Activated CD4-positive, alpha-beta T cell treated with anti-CD3 and anti-CD28 coated beads for 36 hours (primary cell): ENCODE measurements at regions not wholly inside any gene's neighbourhood (a gene's known extent, or its start where the extent isn't known, plus 50 kb on each side); places are given as distances from the start of the nearest gene placed in this dataset.
"Not testable (repeated sequence)": the region's sequence is repeated elsewhere in the genome, so short reads cannot be mapped to it uniquely, and the experiment has no call there.

Experiments used
- ATAC-seq: fragments of 200-7000 bp; cut with Tn5 transposase; one replicate; pipeline ENCODE4 v1.10.0; 2021; ENCODE audit warnings: mild to moderate bottlenecking, moderate library complexity
- CTCF ChIA-PET: fragments of 350-600 bp; sonication (Branson Sonifier 250); formaldehyde crosslinking; loops from one replicate; lab custom pipeline; 2021; ENCODE audit warnings: antibody characterized with exemption; lab: Charles Lee
- POLR2A ChIA-PET: fragments of 350-600 bp; sonication (Branson Sonifier 250); formaldehyde crosslinking; loops from one replicate; lab custom pipeline; 2021; ENCODE audit warnings: antibody characterized with exemption, inconsistent platforms; lab: Charles Lee
- DNase-seq: peaks from one replicate; pipeline ENCODE4 v3.0.0-alpha.2; 2020
- H3K27ac Mint-ChIP-seq: one replicate; pipeline ENCODE4 v1.8.0; 2021; ENCODE audit warnings: mixed read lengths
- H3K27me3 Mint-ChIP-seq: one replicate; pipeline ENCODE4 v1.8.0; 2021; ENCODE audit warnings: mixed read lengths
- H3K36me3 Mint-ChIP-seq: one replicate; pipeline ENCODE4 v1.8.0; 2021; ENCODE audit warnings: low read depth, mixed read lengths
- H3K4me1 Mint-ChIP-seq: one replicate; pipeline ENCODE4 v1.8.0; 2021; ENCODE audit warnings: mixed read lengths
- H3K4me3 Mint-ChIP-seq: one replicate; pipeline ENCODE4 v1.8.0; 2021; ENCODE audit warnings: mild to moderate bottlenecking, moderate library complexity, mixed read lengths
- H3K9me3 Mint-ChIP-seq: one replicate; pipeline ENCODE4 v1.8.0; 2021; ENCODE audit warnings: low read depth, mixed read lengths
- intact Hi-C, 2 experiments: fragments of 100-400 bp; cut with DNase I in 1 of 2; cut with micrococcal nuclease in 1 of 2; formaldehyde crosslinking; loops; one replicate each; pipeline versions ENCODE4 v1.14.2 to v1.15.1; 2022 to 2024; cut with DNase I, micrococcal nuclease

DNA sequence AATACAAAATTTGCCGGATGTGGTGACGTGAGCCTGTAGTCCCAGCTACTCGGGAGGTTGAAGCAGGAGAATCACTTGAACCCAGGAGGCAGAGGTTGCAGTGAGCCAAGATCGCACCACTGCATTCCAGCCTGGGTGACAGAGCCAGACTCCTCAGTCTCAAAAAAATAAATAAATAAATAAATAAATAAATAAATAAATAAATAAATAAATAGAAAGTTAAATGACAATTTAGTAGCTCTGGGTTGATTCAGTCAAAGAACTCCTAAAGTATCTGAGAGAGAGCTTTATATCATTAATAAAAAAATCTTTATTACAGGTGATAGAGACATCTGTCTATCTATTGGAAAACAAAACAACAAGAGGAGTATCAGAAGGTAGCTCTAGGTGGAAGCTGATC is 798.4 kb downstream of the CENPC start:
- H3K27me3 Mint-ChIP-seq, POLR2A ChIA-PET, CTCF ChIA-PET, intact Hi-C loops, H3K4me3 Mint-ChIP-seq, H3K36me3 Mint-ChIP-seq, H3K4me1 Mint-ChIP-seq, H3K27ac Mint-ChIP-seq, ATAC-seq, DNase-seq, H3K9me3 Mint-ChIP-seq: not testable (repeated sequence)

- Mint-ChIP-seq H3K27me3 (no peaks in the 10 kb centered on the region), H3K36me3 (no peaks in the 10 kb centered on the region), H3K9me3 (peaks cover 7% of the 10 kb centered on the region), H3K4me1 (no peaks in the 10 kb centered on the region), H3K27ac (no peak overlapping the region), H3K4me3 (no peak overlapping the region)
- DNase-seq (no peak), ATAC-seq (no peak)
- intact Hi-C loops = no loop called here
- ChIA-PET POLR2A (no interaction called here), CTCF (no interaction called here)
Measured at GRCh38 chr4:66741081-66741480, 804.2 kb downstream of the CENPC start.

- ChIA-PET CTCF (no interaction called here), POLR2A (no interaction called here)
- Mint-ChIP-seq H3K36me3 (no peaks in the 10 kb centered on the region), H3K4me3 (no peak overlapping the region), H3K9me3 (peaks cover 3% of the 10 kb centered on the region), H3K27ac (no peak overlapping the region), H3K27me3 (no peaks in the 10 kb centered on the region), H3K4me1 (no peaks in the 10 kb centered on the region)
- intact Hi-C loops = no loop called here
- ATAC-seq = no peak
- DNase-seq = no peak
Measured at GRCh38 chr4:66736606-66737005, 808.7 kb downstream of the CENPC start.

DNA sequence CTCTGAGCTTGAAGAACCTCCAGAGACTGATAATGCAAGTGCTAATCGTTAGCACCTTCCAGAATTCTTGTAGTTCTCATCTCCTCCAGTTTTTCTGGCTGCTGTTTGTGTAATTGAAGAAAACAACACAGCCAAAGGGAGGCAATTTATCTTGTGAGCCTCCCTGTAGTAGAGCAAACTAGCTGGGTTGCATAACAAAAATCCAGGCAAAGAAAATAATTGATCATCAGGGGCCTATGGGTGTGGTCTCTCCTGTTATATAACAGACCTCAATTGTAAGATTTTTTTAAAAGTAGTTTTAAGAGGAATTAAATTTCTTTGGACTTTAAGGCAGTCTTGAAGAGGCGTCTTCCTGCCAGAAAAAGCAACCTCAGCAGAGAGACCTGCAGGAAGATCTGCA is 817.0 kb downstream of the CENPC start:
- Mint-ChIP-seq H3K4me1 (no peaks in the 10 kb centered on the region), H3K4me3 (no peak overlapping the region), H3K27me3 (no peaks in the 10 kb centered on the region), H3K36me3 (no peaks in the 10 kb centered on the region), H3K27ac (no peak overlapping the region), H3K9me3 (no peaks in the 10 kb centered on the region)
- DNase-seq = no peak
- POLR2A ChIA-PET = no interaction called here
- no peak for ATAC-seq
- intact Hi-C loops = no loop called here
- CTCF ChIA-PET = no interaction called here

GRCh38 chr4:66712301-66712921 is 832.9 kb downstream of the CENPC start:
- CTCF ChIA-PET, H3K4me1 Mint-ChIP-seq, H3K27ac Mint-ChIP-seq, POLR2A ChIA-PET, ATAC-seq, DNase-seq, H3K9me3 Mint-ChIP-seq, H3K36me3 Mint-ChIP-seq, intact Hi-C loops, H3K4me3 Mint-ChIP-seq, H3K27me3 Mint-ChIP-seq: not testable (repeated sequence)

DNA sequence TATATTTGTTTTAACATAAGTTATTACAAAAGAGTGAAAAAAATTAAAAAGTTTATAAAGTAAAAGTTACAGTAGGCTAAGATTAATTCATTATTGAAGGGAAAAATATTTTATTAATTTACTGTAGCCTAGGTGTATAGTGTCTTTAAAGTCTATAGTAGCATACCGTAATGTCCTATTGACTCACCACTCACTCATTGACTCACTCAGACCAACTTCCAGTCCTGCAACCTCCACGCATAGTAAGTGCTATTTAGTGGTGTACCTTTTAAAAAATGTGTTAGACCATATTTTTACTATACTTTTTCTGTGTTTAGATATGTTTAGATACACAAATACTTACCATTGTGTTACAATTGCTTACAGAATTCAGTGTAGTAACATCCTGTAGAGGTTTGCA is 841.1 kb downstream of the CENPC start:
- no peaks in the 10 kb centered on the region for H3K4me1 Mint-ChIP-seq
- ChIA-PET POLR2A (no interaction called here), CTCF (no interaction called here)
- DNase-seq (no peak), ATAC-seq (no peak)
- H3K4me3 Mint-ChIP-seq = no peak overlapping the region
- H3K9me3 Mint-ChIP-seq = peaks cover 2% of the 10 kb centered on the region
- H3K27me3 Mint-ChIP-seq = no peaks in the 10 kb centered on the region
- no peaks in the 10 kb centered on the region for H3K36me3 Mint-ChIP-seq
- H3K27ac Mint-ChIP-seq = no peak overlapping the region
- intact Hi-C loops = no loop called here

DNA sequence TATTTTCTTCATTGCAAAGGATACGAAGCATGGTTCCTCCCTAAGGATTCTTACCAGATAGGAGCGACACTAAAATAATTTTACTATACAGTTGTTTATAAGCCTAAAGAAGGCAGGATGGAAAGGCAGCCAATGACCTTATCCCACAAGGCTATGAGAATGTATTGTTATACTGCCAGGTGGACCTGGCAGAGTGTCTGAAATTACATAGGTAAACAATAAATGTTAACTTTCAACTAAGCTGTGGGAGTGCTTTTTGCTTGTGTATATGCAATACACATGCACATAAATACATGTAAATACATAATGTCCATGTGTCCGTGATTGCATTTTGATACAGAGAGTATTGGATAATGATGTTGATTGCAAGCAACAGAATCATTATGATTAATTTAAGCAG is 850.6 kb downstream of the CENPC start:
- no peaks in the 10 kb centered on the region for H3K27me3 Mint-ChIP-seq
- ChIA-PET CTCF (no interaction called here), POLR2A (no interaction called here)
- intact Hi-C loops = no loop called here
- H3K27ac Mint-ChIP-seq = no peak overlapping the region
- H3K9me3 Mint-ChIP-seq = peaks cover 9% of the 10 kb centered on the region
- no peak for DNase-seq
- no peak for ATAC-seq
- H3K4me3 Mint-ChIP-seq = no peak overlapping the region
- H3K4me1 Mint-ChIP-seq = no peaks in the 10 kb centered on the region
- no peaks in the 10 kb centered on the region for H3K36me3 Mint-ChIP-seq

GRCh38 chr4:66693694-66694093 is 851.6 kb downstream of the CENPC start:
- Mint-ChIP-seq H3K27me3 (no peaks in the 10 kb centered on the region), H3K9me3 (peaks cover 9% of the 10 kb centered on the region), H3K4me1 (no peaks in the 10 kb centered on the region), H3K4me3 (no peak overlapping the region), H3K27ac (no peak overlapping the region), H3K36me3 (no peaks in the 10 kb centered on the region)
- intact Hi-C loops = no loop called here
- POLR2A ChIA-PET = no interaction called here
- CTCF ChIA-PET = no interaction called here
- ATAC-seq (no peak), DNase-seq (no peak)

- DNase-seq (no peak), ATAC-seq (no peak)
- intact Hi-C loops = no loop called here
- H3K27me3 Mint-ChIP-seq = no peaks in the 10 kb centered on the region
- no peak overlapping the region for H3K4me3 Mint-ChIP-seq
- CTCF ChIA-PET = no interaction called here
- H3K27ac Mint-ChIP-seq = no peak overlapping the region
- peaks cover 4% of the 10 kb centered on the region for H3K9me3 Mint-ChIP-seq
- H3K36me3 Mint-ChIP-seq = no peaks in the 10 kb centered on the region
- no peaks in the 10 kb centered on the region for H3K4me1 Mint-ChIP-seq
- POLR2A ChIA-PET = no interaction called here
Measured at GRCh38 chr4:66691101-66691500, 854.2 kb downstream of the CENPC start.

DNA sequence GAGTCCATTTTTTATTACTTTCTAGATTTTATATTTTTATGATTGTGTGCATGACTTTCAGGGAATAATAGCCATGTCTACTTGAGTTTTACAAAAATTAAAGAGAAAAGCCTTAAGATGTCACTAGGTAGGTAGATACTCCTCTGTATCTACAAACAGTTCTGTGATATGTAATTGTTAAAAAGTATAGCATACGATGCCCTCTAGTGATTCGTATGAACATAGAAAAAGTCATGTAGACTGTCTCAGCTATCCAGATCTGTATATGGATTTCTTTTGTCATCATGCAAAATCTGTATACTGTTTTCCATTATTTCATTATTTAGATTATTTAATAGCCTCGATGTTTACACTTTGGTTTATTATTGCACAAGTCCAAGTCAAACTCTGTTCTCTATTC is 856.6 kb downstream of the CENPC start:
- CTCF ChIA-PET = no interaction called here
- Mint-ChIP-seq H3K27me3 (no peaks in the 10 kb centered on the region), H3K4me1 (no peaks in the 10 kb centered on the region), H3K27ac (no peak overlapping the region), H3K9me3 (peaks cover 2% of the 10 kb centered on the region), H3K4me3 (no peak overlapping the region), H3K36me3 (no peaks in the 10 kb centered on the region)
- ATAC-seq (no peak), DNase-seq (no peak)
- POLR2A ChIA-PET = no interaction called here
- intact Hi-C loops = no loop called here

DNA sequence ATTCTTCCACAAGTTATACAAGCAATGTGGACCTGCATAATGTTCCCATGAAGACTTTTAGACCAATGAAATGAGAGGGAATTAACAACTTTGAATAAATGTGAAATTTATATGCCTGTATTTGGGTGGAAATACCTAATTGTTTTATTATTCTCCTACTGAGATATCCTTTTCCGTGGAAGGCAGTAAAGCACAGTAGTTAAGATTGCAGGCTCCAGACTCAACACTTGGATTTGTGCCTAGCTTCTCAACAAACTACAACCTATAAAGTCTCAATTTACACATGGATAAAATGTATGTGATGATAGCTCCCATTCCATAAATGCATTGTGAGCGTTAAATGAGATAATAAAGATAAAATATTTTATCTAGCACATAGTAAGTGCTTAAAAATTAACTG is 857.8 kb downstream of the CENPC start:
- ATAC-seq = no peak
- CTCF ChIA-PET = no interaction called here
- no peaks in the 10 kb centered on the region for H3K36me3 Mint-ChIP-seq

DNA sequence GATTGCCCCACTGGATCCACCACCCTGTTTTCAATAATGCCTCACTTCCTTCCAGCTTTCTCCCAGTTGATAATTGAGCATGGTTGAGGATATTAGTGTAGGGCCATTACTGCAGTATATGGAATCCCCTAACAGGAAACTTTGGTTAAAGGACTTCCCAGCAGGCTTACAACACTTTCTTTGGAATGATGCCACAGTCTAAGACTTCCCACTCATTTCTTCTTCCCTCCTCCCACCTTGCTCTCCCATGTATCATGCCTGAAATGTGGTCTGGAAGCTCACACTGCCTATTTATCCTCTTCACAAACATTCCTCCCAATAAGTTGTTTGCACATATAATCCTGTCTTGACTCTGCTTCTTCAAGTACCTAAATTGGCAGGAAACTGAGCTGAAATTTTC is 863.3 kb downstream of the CENPC start:
- CTCF ChIA-PET = no interaction called here
- no peaks in the 10 kb centered on the region for H3K36me3 Mint-ChIP-seq
- ATAC-seq (no peak), DNase-seq (no peak)
- H3K4me3 Mint-ChIP-seq = no peak overlapping the region
- no peaks in the 10 kb centered on the region for H3K27me3 Mint-ChIP-seq
- POLR2A ChIA-PET = no interaction called here
- H3K27ac Mint-ChIP-seq = no peak overlapping the region
- no peaks in the 10 kb centered on the region for H3K4me1 Mint-ChIP-seq
- peaks cover 5% of the 10 kb centered on the region for H3K9me3 Mint-ChIP-seq
- intact Hi-C loops = no loop called here

More for the DNA sequence above, 857.8 kb downstream of the CENPC start:
- Mint-ChIP-seq H3K9me3 (peaks cover 2% of the 10 kb centered on the region), H3K4me3 (no peak overlapping the region), H3K27me3 (no peaks in the 10 kb centered on the region), H3K27ac (no peak overlapping the region), H3K4me1 (no peaks in the 10 kb centered on the region)
- POLR2A ChIA-PET = no interaction called here
- no peak for DNase-seq
- intact Hi-C loops = no loop called here

DNA sequence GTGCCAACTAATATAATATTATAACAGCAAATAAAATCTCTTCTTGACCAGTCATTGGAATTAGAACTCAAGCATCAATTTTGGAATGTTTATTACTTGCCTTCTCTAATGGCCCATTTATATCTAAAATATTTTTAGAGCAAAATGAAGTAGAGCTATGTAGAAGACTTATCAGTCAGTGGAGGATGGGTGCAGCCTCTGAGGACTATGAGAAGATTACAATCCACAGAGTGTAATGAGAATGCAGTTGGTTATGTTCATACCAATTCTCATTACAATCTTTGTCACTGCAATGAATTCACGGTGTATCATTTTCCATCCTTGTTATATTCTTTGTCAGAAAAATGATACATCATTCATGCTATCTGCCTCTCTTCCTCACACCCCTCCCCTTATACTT is 878.1 kb downstream of the CENPC start:
- ATAC-seq (no peak), DNase-seq (no peak)
- Mint-ChIP-seq H3K4me1 (no peaks in the 10 kb centered on the region), H3K27me3 (no peaks in the 10 kb centered on the region), H3K27ac (no peak overlapping the region), H3K9me3 (peaks cover 3% of the 10 kb centered on the region), H3K36me3 (no peaks in the 10 kb centered on the region), H3K4me3 (no peak overlapping the region)
- CTCF ChIA-PET = no interaction called here
- intact Hi-C loops = no loop called here
- POLR2A ChIA-PET = no interaction called here
